BJ (cell line): ENCODE measurements at regions not wholly inside any gene's neighbourhood (a gene's known extent, or its start where the extent isn't known, plus 50 kb on each side); places are given as distances from the start of the nearest gene placed in this dataset.

Source experiments
- CTCF ChIA-PET: fragments of 350-600 bp; formaldehyde crosslinking; extraction: SDS; loops from one replicate; lab custom pipeline; 2021; ENCODE audit warnings: antibody characterized with exemption, inconsistent platforms; lab: Yijun Ruan, JAX
- POLR2A ChIA-PET: fragments of 300-600 bp; sonication (Branson Sonifier 250); formaldehyde crosslinking; extraction: SDS; loops from one replicate; lab custom pipeline; 2021; ENCODE audit warnings: antibody characterized with exemption; lab: Charles Lee
- DNase-seq: peaks from one replicate; pipeline ENCODE4 v3.0.0-alpha.2; 2011; ENCODE audit warnings: low read depth
- H3K27me3 ChIP-seq: 2 replicates; pipeline ENCODE4 v1.6.0; 2011; ENCODE audit warnings: low read length; ENCODE audit not compliant: control insufficient read depth, insufficient read depth
- H3K36me3 ChIP-seq: 2 replicates; pipeline ENCODE4 v1.5.1; 2011; ENCODE audit warnings: low read length; ENCODE audit not compliant: control insufficient read depth, insufficient read depth
- H3K4me3 ChIP-seq: 2 replicates; pipeline ENCODE4 v1.5.1; 2011; ENCODE audit warnings: low read depth, mild to moderate bottlenecking, control low read depth, low read length
- CTCF ChIP-seq: IDR thresholded peaks from 2 replicates; pipeline ENCODE4 v1.5.1; 2011; ENCODE audit warnings: low read depth, mild to moderate bottlenecking, control low read depth, inconsistent platforms, low read length, moderate library complexity; ENCODE audit not compliant: insufficient read depth

- DNase-seq = no peak
- ChIA-PET POLR2A (no interaction called here), CTCF (no interaction called here)
- Histone ChIP-seq H3K4me3 (no peak overlapping the region), H3K36me3 (no peaks in the 10 kb centered on the region), H3K27me3 (no peaks in the 10 kb centered on the region)
- TF ChIP-seq CTCF = no peak
Observed at GRCh38 chr20:12798286-12798685, 210.5 kb upstream of the SPTLC3 start.

GRCh38 chr20:12808006-12808567 lies 200.7 kb upstream of the SPTLC3 start:
- Histone ChIP-seq H3K36me3 (no peaks in the 10 kb centered on the region), H3K27me3 (no peaks in the 10 kb centered on the region), H3K4me3 (no peak overlapping the region)
- ChIA-PET CTCF (no interaction called here), POLR2A (no interaction called here)
- no peak for DNase-seq
- no peak for TF ChIP-seq CTCF

GRCh38 chr20:12815231-12815768 lies 193.5 kb upstream of the SPTLC3 start:
- ChIA-PET POLR2A (no interaction called here), CTCF (interaction anchor here (1.2 kb wide), 1 partner anchor 9 kb away, joined by 3 read pairs; no protein-coding TSS in a partner anchor)
- Histone ChIP-seq H3K27me3 (no peaks in the 10 kb centered on the region), H3K36me3 (no peaks in the 10 kb centered on the region), H3K4me3 (no peak overlapping the region)
- no peak for TF ChIP-seq CTCF
- no peak for DNase-seq

- no peak for DNase-seq
- ChIA-PET POLR2A (no interaction called here), CTCF (interaction anchor here (1.2 kb wide), 1 partner anchor 9 kb away, joined by 3 read pairs; no protein-coding TSS in a partner anchor)
Observed at GRCh38 chr20:12815778-12816408, 192.9 kb upstream of the SPTLC3 start.

More at GRCh38 chr20:12815778-12816408, 192.9 kb upstream of the SPTLC3 start:
- TF ChIP-seq CTCF = no peak
- Histone ChIP-seq H3K27me3 (no peaks in the 10 kb centered on the region), H3K36me3 (no peaks in the 10 kb centered on the region), H3K4me3 (no peak overlapping the region)
